Kidney (tissue), 13 donors: ENCODE measurements at regions not wholly inside any gene's neighbourhood (a gene's known extent, or its start where the extent isn't known, plus 50 kb on each side); places are given as distances from the start of the nearest gene placed in this dataset.

Source experiments
- DNase-seq, 5 donors: peaks; one replicate each; pipeline ENCODE4 v3.0.0-alpha.2; 2013 to 2020
- FAIRE-seq: peaks from 2 replicates; lab custom pipeline; 2012; peaks lifted over from hg19 to GRCh38; lab: Jason Lieb, UNC
- H3K27ac ChIP-seq, 2 donors: one replicate each; pipeline ENCODE4 v1.7.0; 2013; ENCODE audit warnings: low read depth in 2 of 2, low read length in 2 of 2, inconsistent platforms in 1 of 2
- H3K27me3 ChIP-seq: one replicate; pipeline ENCODE4 v1.7.1; 2013; ENCODE audit warnings: low read length, inconsistent platforms; ENCODE audit not compliant: control insufficient read depth, insufficient read depth
- H3K36me3 ChIP-seq, 3 donors: one replicate each; pipeline versions ENCODE4 v1.7.0 to v1.7.1; 2013; ENCODE audit warnings: low read length in 3 of 3, control low read depth in 1 of 3, inconsistent platforms in 1 of 3; ENCODE audit not compliant: insufficient read depth in 3 of 3, control insufficient read depth in 2 of 3
- H3K4me1 ChIP-seq, 3 donors: one replicate each; pipeline versions ENCODE4 v1.7.0 to v1.7.1; 2013; ENCODE audit warnings: low read length in 3 of 3, inconsistent platforms in 1 of 3, low read depth in 1 of 3; ENCODE audit not compliant: control insufficient read depth in 2 of 3, insufficient read depth in 2 of 3
- H3K4me3 ChIP-seq, 3 donors: one replicate each; pipeline versions ENCODE4 v1.7.0 to v1.8.1; 2013; ENCODE audit warnings: low read length in 3 of 3, control low read depth in 1 of 3, inconsistent platforms in 1 of 3
- H3K9ac ChIP-seq, 3 donors: one replicate each; pipeline versions ENCODE4 v1.7.0 to v1.7.1; 2013; ENCODE audit warnings: low read length in 3 of 3, control low read depth in 1 of 3, inconsistent platforms in 1 of 3
- H3K9me3 ChIP-seq, 3 donors: one replicate each; pipeline versions ENCODE4 v1.7.0 to v1.7.1; 2013; ENCODE audit warnings: low read length in 3 of 3, control low read depth in 1 of 3, inconsistent platforms in 1 of 3; ENCODE audit not compliant: control insufficient read depth in 2 of 3, insufficient read depth in 1 of 3
- CTCF ChIP-seq: IDR thresholded peaks from 3 replicates; pipeline ENCODE4 v1.5.1; 2012; ENCODE audit warnings: mild to moderate bottlenecking, moderate library complexity, borderline replicate concordance; ENCODE audit not compliant: insufficient read depth; ENCODE audit errors: extremely low read depth
- intact Hi-C: fragments of 100-400 bp; cut with DNase I; formaldehyde crosslinking; loops from one replicate; pipeline ENCODE4 v1.11.1; 2022
- donor health status: control.
- donor health status: control.
- donor health status: control.
- donor health status: control.
- donor health status: control.
- donor health status: DM: yes; HTN: yes; CAD: no.
- donor health status: Normal renal cell carcinoma (clear cell type).

- DNase-seq = no peak
- H3K9me3 ChIP-seq = no peaks in the 10 kb centered on the region
- H3K4me3 ChIP-seq = no peak overlapping the region
- intact Hi-C loops = no loop called here
- H3K9ac ChIP-seq = no peak overlapping the region
- no peak overlapping the region for H3K27ac ChIP-seq
- H3K4me1 ChIP-seq = no peaks in the 10 kb centered on the region
- H3K27me3 ChIP-seq = no peaks in the 10 kb centered on the region
- no peak for TF ChIP-seq CTCF
- no peak for FAIRE-seq
- no peaks in the 10 kb centered on the region for H3K36me3 ChIP-seq
Measured at GRCh38 chr15:47949815-47950214, 171.0 kb upstream of the SLC24A5 start.

- no peak for TF ChIP-seq CTCF
- Histone ChIP-seq H3K27me3 (no peaks in the 10 kb centered on the region), H3K9ac (no peak overlapping the region), H3K9me3 (no peaks in the 10 kb centered on the region), H3K36me3 (no peaks in the 10 kb centered on the region), H3K4me1 (no peaks in the 10 kb centered on the region), H3K27ac (no peak overlapping the region), H3K4me3 (no peak overlapping the region)
- DNase-seq = no peak
- no peak for FAIRE-seq
- intact Hi-C loops = no loop called here
Measured at GRCh38 chr15:47950447-47950846, 170.3 kb upstream of the SLC24A5 start.

GRCh38 chr15:47951781-47952180 lies 169.0 kb upstream of the SLC24A5 start:
- no peak for DNase-seq
- no peaks in the 10 kb centered on the region for H3K27me3 ChIP-seq
- H3K36me3 ChIP-seq = no peaks in the 10 kb centered on the region
- FAIRE-seq = no peak
- no peak overlapping the region for H3K9ac ChIP-seq
- no peak overlapping the region for H3K27ac ChIP-seq
- intact Hi-C loops = no loop called here
- no peaks in the 10 kb centered on the region for H3K9me3 ChIP-seq
- TF ChIP-seq CTCF = no peak
- H3K4me1 ChIP-seq = no peaks in the 10 kb centered on the region
- no peak overlapping the region for H3K4me3 ChIP-seq

GRCh38 chr15:47954196-47954595 lies 166.6 kb upstream of the SLC24A5 start:
- peak in 1 of 5 donors; percentile 18 for DNase-seq
- Histone ChIP-seq H3K27ac (no peak overlapping the region), H3K4me1 (no peaks in the 10 kb centered on the region), H3K36me3 (no peaks in the 10 kb centered on the region), H3K27me3 (no peaks in the 10 kb centered on the region), H3K9ac (no peak overlapping the region), H3K4me3 (no peak overlapping the region), H3K9me3 (no peaks in the 10 kb centered on the region)
- FAIRE-seq = no peak
- intact Hi-C loops = no loop called here
- TF ChIP-seq CTCF = no peak
